BJ (cell line): ENCODE measurements at regions not wholly inside any gene's neighbourhood (a gene's known extent, or its start where the extent isn't known, plus 50 kb on each side); places are given as distances from the start of the nearest gene placed in this dataset.

Experiments
- CTCF ChIA-PET: fragments of 350-600 bp; formaldehyde crosslinking; extraction: SDS; loops from one replicate; lab custom pipeline; 2021; ENCODE audit warnings: antibody characterized with exemption, inconsistent platforms; lab: Yijun Ruan, JAX
- POLR2A ChIA-PET: fragments of 300-600 bp; sonication (Branson Sonifier 250); formaldehyde crosslinking; extraction: SDS; loops from one replicate; lab custom pipeline; 2021; ENCODE audit warnings: antibody characterized with exemption; lab: Charles Lee
- DNase-seq: peaks from one replicate; pipeline ENCODE4 v3.0.0-alpha.2; 2011; ENCODE audit warnings: low read depth
- H3K27me3 ChIP-seq: 2 replicates; pipeline ENCODE4 v1.6.0; 2011; ENCODE audit warnings: low read length; ENCODE audit not compliant: control insufficient read depth, insufficient read depth
- H3K36me3 ChIP-seq: 2 replicates; pipeline ENCODE4 v1.5.1; 2011; ENCODE audit warnings: low read length; ENCODE audit not compliant: control insufficient read depth, insufficient read depth
- H3K4me3 ChIP-seq: 2 replicates; pipeline ENCODE4 v1.5.1; 2011; ENCODE audit warnings: low read depth, mild to moderate bottlenecking, control low read depth, low read length
- TF ChIP-seq, protein P1 (sequence below): IDR thresholded peaks from 2 replicates; pipeline ENCODE4 v1.5.1; 2011; ENCODE audit warnings: low read depth, mild to moderate bottlenecking, control low read depth, inconsistent platforms, low read length, moderate library complexity; ENCODE audit not compliant: insufficient read depth

DNA sequence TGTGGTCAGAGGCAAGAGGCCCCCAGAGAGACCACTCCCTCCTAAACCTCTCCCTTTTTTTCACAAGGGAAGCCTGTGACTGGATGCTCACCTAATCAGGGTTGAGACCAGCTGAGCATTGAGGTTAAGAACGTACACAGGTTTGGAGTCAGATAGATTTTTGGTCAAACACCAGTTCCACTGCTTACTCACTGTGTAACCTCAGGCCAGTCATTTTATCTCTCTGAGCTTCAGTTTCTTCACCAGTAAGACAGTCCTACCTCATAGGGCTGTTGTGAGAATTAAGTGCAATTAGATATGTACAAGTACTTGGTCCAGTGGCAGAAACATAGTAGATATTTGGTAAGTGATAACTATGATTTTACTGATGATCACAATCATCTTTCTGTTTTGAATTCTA lies 256.8 kb downstream of the CDK5RAP2 start:
- ChIA-PET POLR2A (no interaction called here), CTCF (interaction anchor here (0.9 kb wide), 1 partner anchor 9 kb away, joined by 3 read pairs; no protein-coding TSS in a partner anchor)
- Histone ChIP-seq H3K36me3 (no peaks in the 10 kb centered on the region; the same call in 1 of the 2 replicates), H3K4me3 (no peak overlapping the region), H3K27me3 (peaks cover 2% of the 10 kb centered on the region; the same call in 1 of the 2 replicates)
- TF ChIP-seq, protein P1, sequence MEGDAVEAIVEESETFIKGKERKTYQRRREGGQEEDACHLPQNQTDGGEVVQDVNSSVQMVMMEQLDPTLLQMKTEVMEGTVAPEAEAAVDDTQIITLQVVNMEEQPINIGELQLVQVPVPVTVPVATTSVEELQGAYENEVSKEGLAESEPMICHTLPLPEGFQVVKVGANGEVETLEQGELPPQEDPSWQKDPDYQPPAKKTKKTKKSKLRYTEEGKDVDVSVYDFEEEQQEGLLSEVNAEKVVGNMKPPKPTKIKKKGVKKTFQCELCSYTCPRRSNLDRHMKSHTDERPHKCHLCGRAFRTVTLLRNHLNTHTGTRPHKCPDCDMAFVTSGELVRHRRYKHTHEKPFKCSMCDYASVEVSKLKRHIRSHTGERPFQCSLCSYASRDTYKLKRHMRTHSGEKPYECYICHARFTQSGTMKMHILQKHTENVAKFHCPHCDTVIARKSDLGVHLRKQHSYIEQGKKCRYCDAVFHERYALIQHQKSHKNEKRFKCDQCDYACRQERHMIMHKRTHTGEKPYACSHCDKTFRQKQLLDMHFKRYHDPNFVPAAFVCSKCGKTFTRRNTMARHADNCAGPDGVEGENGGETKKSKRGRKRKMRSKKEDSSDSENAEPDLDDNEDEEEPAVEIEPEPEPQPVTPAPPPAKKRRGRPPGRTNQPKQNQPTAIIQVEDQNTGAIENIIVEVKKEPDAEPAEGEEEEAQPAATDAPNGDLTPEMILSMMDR = no peak
- DNase-seq = no peak

DNA sequence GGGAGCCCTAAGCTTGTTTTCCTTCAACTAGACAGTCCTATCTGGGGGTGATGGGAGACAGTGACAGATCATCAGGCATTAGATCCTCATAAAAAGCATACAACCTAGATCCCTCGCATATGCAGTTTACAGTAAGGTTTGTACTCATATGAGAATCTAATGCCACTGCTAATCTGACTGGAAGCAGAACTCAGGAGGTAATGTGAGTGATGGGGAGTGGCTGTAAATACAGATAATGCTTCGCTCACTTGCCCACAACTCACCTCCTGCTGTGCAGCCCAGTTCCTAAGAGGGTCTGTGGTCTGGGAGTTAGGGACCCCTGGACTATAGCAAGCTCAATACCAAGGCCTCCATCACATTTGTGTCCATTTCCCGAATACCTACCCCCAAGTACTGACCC lies 260.5 kb downstream of the CDK5RAP2 start:
- CTCF ChIA-PET = no interaction called here
- Histone ChIP-seq H3K36me3 (no peaks in the 10 kb centered on the region; the same call in 1 of the 2 replicates), H3K27me3 (no peaks in the 10 kb centered on the region), H3K4me3 (no peak overlapping the region)
- DNase-seq = no peak
- POLR2A ChIA-PET = no interaction called here
- TF ChIP-seq, protein P1 = no peak

DNA sequence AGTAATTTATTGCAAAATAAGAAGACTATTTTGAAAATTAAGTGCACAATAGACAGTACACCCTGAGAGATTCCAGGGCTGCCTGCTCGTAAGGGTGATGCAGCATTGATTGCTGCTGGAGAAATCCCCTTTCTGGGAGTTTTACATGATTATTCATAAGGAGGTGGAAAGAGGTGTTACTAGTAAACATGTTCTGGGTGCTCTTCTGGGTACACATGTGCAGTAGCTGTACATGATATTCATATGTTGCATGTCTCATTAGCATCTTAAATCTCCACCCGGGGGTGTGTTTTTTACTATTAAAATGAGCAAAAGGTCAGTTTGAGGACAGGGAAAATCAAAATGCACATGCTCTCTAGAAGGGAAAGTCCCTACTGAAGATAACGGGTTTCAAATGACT lies 264.8 kb downstream of the CDK5RAP2 start:
- TF ChIP-seq, protein P1 = no peak
- POLR2A ChIA-PET = no interaction called here
- H3K4me3 ChIP-seq = no peak overlapping the region

DNA sequence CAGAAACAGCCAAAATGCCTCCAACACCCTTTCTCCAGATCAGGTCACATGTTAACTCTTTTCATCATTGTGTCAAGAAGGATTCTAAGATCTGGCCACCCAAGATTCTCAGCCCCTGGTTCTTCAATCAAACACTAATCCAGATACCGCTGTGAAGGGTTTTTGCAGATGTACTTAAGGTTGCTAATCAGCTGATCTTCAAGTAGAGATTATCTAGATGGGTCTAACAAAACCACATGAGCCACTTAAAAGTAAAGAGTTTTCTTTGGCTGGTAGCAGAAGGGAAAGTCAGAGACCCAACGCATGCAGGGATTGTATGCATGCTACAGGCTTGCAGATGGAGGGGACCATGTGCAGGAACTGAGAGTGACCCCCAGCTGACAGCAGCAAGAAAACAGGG lies 267.9 kb downstream of the CDK5RAP2 start:
- TF ChIP-seq, protein P1 = no peak
- H3K27me3 ChIP-seq = no peaks in the 10 kb centered on the region
- POLR2A ChIA-PET = no interaction called here
- CTCF ChIA-PET = no interaction called here
- no peaks in the 10 kb centered on the region for H3K36me3 ChIP-seq
- H3K4me3 ChIP-seq = no peak overlapping the region
- no peak for DNase-seq

More for the DNA sequence above, 264.8 kb downstream of the CDK5RAP2 start:
- Histone ChIP-seq H3K27me3 (no peaks in the 10 kb centered on the region), H3K36me3 (no peaks in the 10 kb centered on the region)
- CTCF ChIA-PET = interaction anchor here (1.7 kb wide), 1 partner anchor 162 kb away, joined by 3 read pairs; no protein-coding TSS in a partner anchor
- DNase-seq = no peak

DNA sequence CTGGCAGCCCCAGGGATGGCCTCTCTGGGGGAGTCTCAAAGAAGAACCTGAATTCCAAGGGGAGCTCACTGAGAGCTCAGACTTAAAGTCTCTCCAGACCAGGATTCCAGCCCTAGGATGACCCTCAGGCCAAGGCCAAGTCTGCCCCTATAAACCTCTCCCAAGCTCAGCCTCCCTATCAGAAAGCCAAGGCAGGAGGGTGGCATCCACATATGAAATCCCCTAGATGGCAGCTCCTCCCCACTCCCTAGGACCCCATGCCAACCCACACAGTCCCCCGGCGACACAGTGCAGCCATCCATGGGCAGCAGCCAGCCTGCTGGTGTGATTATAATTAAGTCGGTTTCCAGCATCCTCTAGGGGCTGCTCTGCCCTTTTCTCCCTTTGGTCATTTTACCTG lies 269.9 kb downstream of the CDK5RAP2 start:
- Histone ChIP-seq H3K27me3 (no peaks in the 10 kb centered on the region), H3K4me3 (no peak overlapping the region), H3K36me3 (no peaks in the 10 kb centered on the region)
- TF ChIP-seq, protein P1 = no peak
- POLR2A ChIA-PET = no interaction called here
- no peak for DNase-seq
- CTCF ChIA-PET = interaction anchor here (1.0 kb wide), 1 partner anchor 11 kb away, joined by 3 read pairs; no protein-coding TSS in a partner anchor
